ENCODE measurements at regions not wholly inside any gene's neighbourhood (a gene's known extent, or its start where the extent isn't known, plus 50 kb on each side); places are given as distances from the start of the nearest gene placed in this dataset.
"Not testable (repeated sequence)": the region's sequence is repeated elsewhere in the genome, so short reads cannot be mapped to it uniquely, and the experiment has no call there.

DNA sequence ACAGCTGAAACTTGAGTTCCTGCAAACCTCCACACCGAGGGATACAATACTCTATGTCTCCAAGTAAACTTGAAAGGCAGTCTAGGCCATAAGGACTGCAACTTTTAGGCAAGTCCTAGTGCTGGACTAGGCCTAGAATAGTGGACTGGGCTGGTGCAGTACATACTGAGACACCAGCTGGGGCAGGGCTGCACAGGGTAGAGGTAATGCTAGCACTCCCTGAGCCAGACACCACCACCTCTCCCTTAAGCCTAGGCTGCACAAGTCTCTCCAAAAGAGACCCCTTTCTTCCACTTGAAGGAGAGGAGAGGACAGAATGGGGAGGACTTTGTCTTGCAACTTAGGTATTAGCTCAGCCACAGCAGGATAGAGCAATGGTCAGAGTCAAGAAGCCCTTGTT lies 65.7 kb upstream of the PTPRK start:
- H3K9me3 ChIP-seq (ENCODE audit: insufficient read depth, low read length): no peaks in the 10 kb centered on the region
- no peaks in the 10 kb centered on the region for H4K20me1 ChIP-seq (ENCODE audit: low read depth, low read length)
- H3K36me3 ChIP-seq (ENCODE audit: low read length): no peaks in the 10 kb centered on the region
- no peaks in the 10 kb centered on the region for H3F3A ChIP-seq (ENCODE audit: insufficient read depth)
- no peaks in the 10 kb centered on the region for H3K9me2 ChIP-seq (replicated peaks; ENCODE audit: insufficient read depth, low read length)
- H3K4me2 ChIP-seq (ENCODE audit: low read depth, low read length, poor library complexity, severe bottlenecking): no peak overlapping the region
- H3K27ac ChIP-seq (ENCODE audit: low read depth, low read length): no peak overlapping the region
- H3K79me2 ChIP-seq (ENCODE audit: insufficient read depth, low read length): no peaks in the 10 kb centered on the region
- no peak overlapping the region for H3K9ac ChIP-seq (ENCODE audit: low read length)
- H2AFZ ChIP-seq (ENCODE audit: low read depth, low read length, severe bottlenecking): no peak overlapping the region
- H3K4me3 ChIP-seq (ENCODE audit: insufficient read depth, low read length, poor library complexity, severe bottlenecking): no peak overlapping the region
- TF ChIP-seq, protein P1, sequence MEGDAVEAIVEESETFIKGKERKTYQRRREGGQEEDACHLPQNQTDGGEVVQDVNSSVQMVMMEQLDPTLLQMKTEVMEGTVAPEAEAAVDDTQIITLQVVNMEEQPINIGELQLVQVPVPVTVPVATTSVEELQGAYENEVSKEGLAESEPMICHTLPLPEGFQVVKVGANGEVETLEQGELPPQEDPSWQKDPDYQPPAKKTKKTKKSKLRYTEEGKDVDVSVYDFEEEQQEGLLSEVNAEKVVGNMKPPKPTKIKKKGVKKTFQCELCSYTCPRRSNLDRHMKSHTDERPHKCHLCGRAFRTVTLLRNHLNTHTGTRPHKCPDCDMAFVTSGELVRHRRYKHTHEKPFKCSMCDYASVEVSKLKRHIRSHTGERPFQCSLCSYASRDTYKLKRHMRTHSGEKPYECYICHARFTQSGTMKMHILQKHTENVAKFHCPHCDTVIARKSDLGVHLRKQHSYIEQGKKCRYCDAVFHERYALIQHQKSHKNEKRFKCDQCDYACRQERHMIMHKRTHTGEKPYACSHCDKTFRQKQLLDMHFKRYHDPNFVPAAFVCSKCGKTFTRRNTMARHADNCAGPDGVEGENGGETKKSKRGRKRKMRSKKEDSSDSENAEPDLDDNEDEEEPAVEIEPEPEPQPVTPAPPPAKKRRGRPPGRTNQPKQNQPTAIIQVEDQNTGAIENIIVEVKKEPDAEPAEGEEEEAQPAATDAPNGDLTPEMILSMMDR (IDR thresholded peaks at IDR 0.05; ENCODE audit: insufficient read depth, low read length, poor library complexity, severe bottlenecking): no peak
- no peak for TF ChIP-seq EZH2phosphoT487 (conservative IDR thresholded peaks at IDR 0.05; ENCODE audit: low read length)
- H3K27me3 ChIP-seq (ENCODE audit: low read length): no peaks in the 10 kb centered on the region

GRCh38 chr6:128580224-128581110 lies 60.1 kb upstream of the PTPRK start:
- H3K9me2 ChIP-seq (replicated peaks; ENCODE audit: insufficient read depth, low read length): no peaks in the 10 kb centered on the region
- H2AFZ ChIP-seq (ENCODE audit: low read depth, low read length, severe bottlenecking): no peak overlapping the region
- no peaks in the 10 kb centered on the region for H3K27me3 ChIP-seq (ENCODE audit: low read length)
- TF ChIP-seq, protein P1 (IDR thresholded peaks at IDR 0.05; ENCODE audit: insufficient read depth, low read length, poor library complexity, severe bottlenecking): no peak
- TF ChIP-seq EZH2phosphoT487 (conservative IDR thresholded peaks at IDR 0.05; ENCODE audit: low read length): no peak
- H3K27ac ChIP-seq (ENCODE audit: low read depth, low read length): no peak overlapping the region
- no peaks in the 10 kb centered on the region for H3F3A ChIP-seq (ENCODE audit: insufficient read depth)
- H3K4me3 ChIP-seq (ENCODE audit: insufficient read depth, low read length, poor library complexity, severe bottlenecking): no peak overlapping the region
- no peaks in the 10 kb centered on the region for H3K79me2 ChIP-seq (ENCODE audit: insufficient read depth, low read length)
- no peak overlapping the region for H3K9ac ChIP-seq (ENCODE audit: low read length)
- H4K20me1 ChIP-seq (ENCODE audit: low read depth, low read length): no peaks in the 10 kb centered on the region
- H3K4me2 ChIP-seq (ENCODE audit: low read depth, low read length, poor library complexity, severe bottlenecking): no peak overlapping the region
- no peaks in the 10 kb centered on the region for H3K36me3 ChIP-seq (ENCODE audit: low read length)
- H3K9me3 ChIP-seq (ENCODE audit: insufficient read depth, low read length): no peaks in the 10 kb centered on the region

- H3K4me3 ChIP-seq (ENCODE audit: insufficient read depth, low read length, poor library complexity, severe bottlenecking); H3K36me3 ChIP-seq (ENCODE audit: low read length); H3K9me2 ChIP-seq (replicated peaks; ENCODE audit: insufficient read depth, low read length); H3K27ac ChIP-seq (ENCODE audit: low read depth, low read length); H3F3A ChIP-seq (ENCODE audit: insufficient read depth); H3K9ac ChIP-seq (ENCODE audit: low read length); H2AFZ ChIP-seq (ENCODE audit: low read depth, low read length, severe bottlenecking); H3K9me3 ChIP-seq (ENCODE audit: insufficient read depth, low read length); H3K4me2 ChIP-seq (ENCODE audit: low read depth, low read length, poor library complexity, severe bottlenecking); H4K20me1 ChIP-seq (ENCODE audit: low read depth, low read length); H3K79me2 ChIP-seq (ENCODE audit: insufficient read depth, low read length); H3K27me3 ChIP-seq (ENCODE audit: low read length): not testable (repeated sequence)
These were observed 54.9 kb upstream of the PTPRK start for GRCh38 chr6:128575254-128575653.

GRCh38 chr6:128574402-128574801 lies 54.0 kb upstream of the PTPRK start:
- Histone ChIP-seq H3K27ac (ENCODE audit: low read depth, low read length) (no peak overlapping the region), H3K9ac (ENCODE audit: low read length) (no peak overlapping the region), H3K79me2 (ENCODE audit: insufficient read depth, low read length) (no peaks in the 10 kb centered on the region), H3K36me3 (ENCODE audit: low read length) (no peaks in the 10 kb centered on the region), H3K27me3 (ENCODE audit: low read length) (no peaks in the 10 kb centered on the region), H2AFZ (ENCODE audit: low read depth, low read length, severe bottlenecking) (no peak overlapping the region), H3K9me2 (replicated peaks; ENCODE audit: insufficient read depth, low read length) (no peaks in the 10 kb centered on the region), H3K4me2 (ENCODE audit: low read depth, low read length, poor library complexity, severe bottlenecking) (no peak overlapping the region), H3K4me3 (ENCODE audit: insufficient read depth, low read length, poor library complexity, severe bottlenecking) (no peak overlapping the region), H3K9me3 (ENCODE audit: insufficient read depth, low read length) (no peaks in the 10 kb centered on the region), H4K20me1 (ENCODE audit: low read depth, low read length) (no peaks in the 10 kb centered on the region), H3F3A (ENCODE audit: insufficient read depth) (no peaks in the 10 kb centered on the region)
- TF ChIP-seq, protein P1 (IDR thresholded peaks at IDR 0.05; ENCODE audit: insufficient read depth, low read length, poor library complexity, severe bottlenecking): no peak
- TF ChIP-seq EZH2phosphoT487 (conservative IDR thresholded peaks at IDR 0.05; ENCODE audit: low read length): no peak
